ENCODE measurements at regions not wholly inside any gene's neighbourhood (a gene's known extent, or its start where the extent isn't known, plus 50 kb on each side); places are given as distances from the start of the nearest gene placed in this dataset.

- H3K9me3 ChIP-seq (ENCODE audit: control insufficient read depth, insufficient read depth, low read length), result no peaks in the 10 kb centered on the region
- peaks cover 23% of the 10 kb centered on the region for H3K4me1 ChIP-seq (ENCODE audit: control insufficient read depth, insufficient read depth, low read length)
- H3K36me3 ChIP-seq (ENCODE audit: control insufficient read depth, insufficient read depth, low read length), result no peaks in the 10 kb centered on the region
- H3K27me3 ChIP-seq (ENCODE audit: control insufficient read depth, insufficient read depth, low read length), result no peaks in the 10 kb centered on the region
- H3K4me3 ChIP-seq (ENCODE audit: low read depth, low read length), result no peak overlapping the region
- no peak overlapping the region for H3K9ac ChIP-seq (ENCODE audit: low read depth, low read length)
Observed at GRCh38 chr10:131000244-131000643, 311.3 kb downstream of the TCERG1L start.

- H3K36me3 ChIP-seq (ENCODE audit: control insufficient read depth, insufficient read depth, low read length), result no peaks in the 10 kb centered on the region
- no peak overlapping the region for H3K4me3 ChIP-seq (ENCODE audit: low read depth, low read length)
- H3K9me3 ChIP-seq (ENCODE audit: control insufficient read depth, insufficient read depth, low read length), result no peaks in the 10 kb centered on the region
- H3K27me3 ChIP-seq (ENCODE audit: control insufficient read depth, insufficient read depth, low read length), result no peaks in the 10 kb centered on the region
- no peak overlapping the region for H3K9ac ChIP-seq (ENCODE audit: low read depth, low read length)
- H3K4me1 ChIP-seq (ENCODE audit: control insufficient read depth, insufficient read depth, low read length), result peaks cover 23% of the 10 kb centered on the region
Observed at GRCh38 chr10:131000743-131001142, 310.8 kb downstream of the TCERG1L start.

GRCh38 chr10:131001438-131001837 lies 310.1 kb downstream of the TCERG1L start:
- Histone ChIP-seq H3K9ac (ENCODE audit: low read depth, low read length) (no peak overlapping the region), H3K9me3 (ENCODE audit: control insufficient read depth, insufficient read depth, low read length) (peaks cover 3% of the 10 kb centered on the region), H3K36me3 (ENCODE audit: control insufficient read depth, insufficient read depth, low read length) (no peaks in the 10 kb centered on the region), H3K4me3 (ENCODE audit: low read depth, low read length) (no peak overlapping the region), H3K4me1 (ENCODE audit: control insufficient read depth, insufficient read depth, low read length) (peaks cover 23% of the 10 kb centered on the region), H3K27me3 (ENCODE audit: control insufficient read depth, insufficient read depth, low read length) (no peaks in the 10 kb centered on the region)

GRCh38 chr10:131002031-131002861 lies 309.3 kb downstream of the TCERG1L start:
- H3K9me3 ChIP-seq (ENCODE audit: control insufficient read depth, insufficient read depth, low read length), result peaks cover 3% of the 10 kb centered on the region
- no peak overlapping the region for H3K9ac ChIP-seq (ENCODE audit: low read depth, low read length)
- no peaks in the 10 kb centered on the region for H3K36me3 ChIP-seq (ENCODE audit: control insufficient read depth, insufficient read depth, low read length)
- no peaks in the 10 kb centered on the region for H3K27me3 ChIP-seq (ENCODE audit: control insufficient read depth, insufficient read depth, low read length)
- H3K4me1 ChIP-seq (ENCODE audit: control insufficient read depth, insufficient read depth, low read length), result peaks cover 23% of the 10 kb centered on the region
- no peak overlapping the region for H3K4me3 ChIP-seq (ENCODE audit: low read depth, low read length)

GRCh38 chr10:131003455-131003854 lies 308.1 kb downstream of the TCERG1L start:
- Histone ChIP-seq H3K9ac (ENCODE audit: low read depth, low read length) (no peak overlapping the region), H3K27me3 (ENCODE audit: control insufficient read depth, insufficient read depth, low read length) (no peaks in the 10 kb centered on the region), H3K36me3 (ENCODE audit: control insufficient read depth, insufficient read depth, low read length) (no peaks in the 10 kb centered on the region), H3K4me3 (ENCODE audit: low read depth, low read length) (no peak overlapping the region), H3K9me3 (ENCODE audit: control insufficient read depth, insufficient read depth, low read length) (peaks cover 3% of the 10 kb centered on the region), H3K4me1 (ENCODE audit: control insufficient read depth, insufficient read depth, low read length) (peaks cover 23% of the 10 kb centered on the region)

GRCh38 chr10:131004276-131004675 lies 307.2 kb downstream of the TCERG1L start:
- Histone ChIP-seq H3K27me3 (ENCODE audit: control insufficient read depth, insufficient read depth, low read length) (no peaks in the 10 kb centered on the region), H3K36me3 (ENCODE audit: control insufficient read depth, insufficient read depth, low read length) (no peaks in the 10 kb centered on the region), H3K4me3 (ENCODE audit: low read depth, low read length) (no peak overlapping the region), H3K9ac (ENCODE audit: low read depth, low read length) (no peak overlapping the region), H3K9me3 (ENCODE audit: control insufficient read depth, insufficient read depth, low read length) (peaks cover 3% of the 10 kb centered on the region), H3K4me1 (ENCODE audit: control insufficient read depth, insufficient read depth, low read length) (peaks cover 23% of the 10 kb centered on the region)

- H3K9me3 ChIP-seq (ENCODE audit: control insufficient read depth, insufficient read depth, low read length), result peaks cover 3% of the 10 kb centered on the region
- H3K9ac ChIP-seq (ENCODE audit: low read depth, low read length), result no peak overlapping the region
Observed at GRCh38 chr10:131006458-131007256, 304.9 kb downstream of the TCERG1L start.

GRCh38 chr10:131009791-131010190 lies 301.7 kb downstream of the TCERG1L start:
- H3K9me3 ChIP-seq (ENCODE audit: control insufficient read depth, insufficient read depth, low read length), result peaks cover 3% of the 10 kb centered on the region
- no peaks in the 10 kb centered on the region for H3K4me1 ChIP-seq (ENCODE audit: control insufficient read depth, insufficient read depth, low read length)
- H3K4me3 ChIP-seq (ENCODE audit: low read depth, low read length), result no peak overlapping the region
- no peak overlapping the region for H3K9ac ChIP-seq (ENCODE audit: low read depth, low read length)
- H3K27me3 ChIP-seq (ENCODE audit: control insufficient read depth, insufficient read depth, low read length), result no peaks in the 10 kb centered on the region
- no peaks in the 10 kb centered on the region for H3K36me3 ChIP-seq (ENCODE audit: control insufficient read depth, insufficient read depth, low read length)

More at GRCh38 chr10:131006458-131007256, 304.9 kb downstream of the TCERG1L start:
- Histone ChIP-seq H3K27me3 (ENCODE audit: control insufficient read depth, insufficient read depth, low read length) (no peaks in the 10 kb centered on the region), H3K4me1 (ENCODE audit: control insufficient read depth, insufficient read depth, low read length) (peaks cover 14% of the 10 kb centered on the region), H3K36me3 (ENCODE audit: control insufficient read depth, insufficient read depth, low read length) (no peaks in the 10 kb centered on the region), H3K4me3 (ENCODE audit: low read depth, low read length) (no peak overlapping the region)

- Histone ChIP-seq H3K4me1 (ENCODE audit: control insufficient read depth, insufficient read depth, low read length) (no peaks in the 10 kb centered on the region), H3K4me3 (ENCODE audit: low read depth, low read length) (no peak overlapping the region), H3K36me3 (ENCODE audit: control insufficient read depth, insufficient read depth, low read length) (no peaks in the 10 kb centered on the region), H3K9me3 (ENCODE audit: control insufficient read depth, insufficient read depth, low read length) (peaks cover 3% of the 10 kb centered on the region), H3K27me3 (ENCODE audit: control insufficient read depth, insufficient read depth, low read length) (no peaks in the 10 kb centered on the region), H3K9ac (ENCODE audit: low read depth, low read length) (no peak overlapping the region)
Observed at GRCh38 chr10:131010965-131011575, 300.5 kb downstream of the TCERG1L start.

- Histone ChIP-seq H3K4me1 (ENCODE audit: control insufficient read depth, insufficient read depth, low read length) (no peaks in the 10 kb centered on the region), H3K4me3 (ENCODE audit: low read depth, low read length) (no peak overlapping the region), H3K9me3 (ENCODE audit: control insufficient read depth, insufficient read depth, low read length) (no peaks in the 10 kb centered on the region), H3K27me3 (ENCODE audit: control insufficient read depth, insufficient read depth, low read length) (no peaks in the 10 kb centered on the region), H3K36me3 (ENCODE audit: control insufficient read depth, insufficient read depth, low read length) (no peaks in the 10 kb centered on the region), H3K9ac (ENCODE audit: low read depth, low read length) (no peak overlapping the region)
Observed at GRCh38 chr10:131011936-131012640, 299.4 kb downstream of the TCERG1L start.

GRCh38 chr10:131012641-131012985 lies 298.9 kb downstream of the TCERG1L start:
- no peaks in the 10 kb centered on the region for H3K9me3 ChIP-seq (ENCODE audit: control insufficient read depth, insufficient read depth, low read length)
- H3K36me3 ChIP-seq (ENCODE audit: control insufficient read depth, insufficient read depth, low read length), result no peaks in the 10 kb centered on the region
- no peak overlapping the region for H3K4me3 ChIP-seq (ENCODE audit: low read depth, low read length)
- H3K4me1 ChIP-seq (ENCODE audit: control insufficient read depth, insufficient read depth, low read length), result no peaks in the 10 kb centered on the region
- H3K27me3 ChIP-seq (ENCODE audit: control insufficient read depth, insufficient read depth, low read length), result no peaks in the 10 kb centered on the region
- H3K9ac ChIP-seq (ENCODE audit: low read depth, low read length), result no peak overlapping the region
